Mesendoderm (in vitro differentiated cells): ENCODE measurements at regions not wholly inside any gene's neighbourhood (a gene's known extent, or its start where the extent isn't known, plus 50 kb on each side); places are given as distances from the start of the nearest gene placed in this dataset.
"Not testable (repeated sequence)": the region's sequence is repeated elsewhere in the genome, so short reads cannot be mapped to it uniquely, and the experiment has no call there.

Experiments
- DNase-seq: peaks from one replicate; pipeline ENCODE4 v3.0.0; 2013
- H2AK5ac ChIP-seq: 2 replicates; pipeline ENCODE4 v1.6.1; 2013; ENCODE audit warnings: low read length, inconsistent platforms
- H2BK120ac ChIP-seq: 2 replicates; pipeline ENCODE4 v1.6.1; 2013; ENCODE audit warnings: low read depth, mild to moderate bottlenecking, low read length, moderate library complexity, mixed read lengths
- H2BK15ac ChIP-seq: replicated peaks from 2 replicates; pipeline ENCODE4 v1.6.1; 2013; ENCODE audit warnings: low read depth, mild to moderate bottlenecking, moderate library complexity
- H2BK5ac ChIP-seq: 2 replicates; pipeline ENCODE4 v1.6.1; 2013; ENCODE audit warnings: low read length, inconsistent platforms
- H3K18ac ChIP-seq: 2 replicates; pipeline ENCODE4 v1.6.1; 2013; ENCODE audit warnings: mild to moderate bottlenecking, low read length, mixed read lengths
- H3K23ac ChIP-seq: one replicate; pipeline ENCODE4 v1.6.1; 2013; ENCODE audit warnings: low read length
- H3K27ac ChIP-seq: 2 replicates; pipeline ENCODE4 v1.5.1; 2013; ENCODE audit warnings: low read depth, mild to moderate bottlenecking, inconsistent platforms, low read length, moderate library complexity
- H3K27me3 ChIP-seq: 2 replicates; pipeline ENCODE4 v1.6.1; 2013; ENCODE audit warnings: low read length, control low read depth, mild to moderate bottlenecking, inconsistent platforms; ENCODE audit not compliant: insufficient read depth, poor library complexity
- H3K36me3 ChIP-seq: 2 replicates; pipeline ENCODE4 v1.6.1; 2013; ENCODE audit warnings: low read length, inconsistent platforms; ENCODE audit not compliant: control insufficient read depth, insufficient read depth
- H3K4ac ChIP-seq: one replicate; pipeline ENCODE4 v1.6.1; 2013; ENCODE audit warnings: low read depth, mild to moderate bottlenecking, low read length, moderate library complexity
- H3K4me1 ChIP-seq: 2 replicates; pipeline ENCODE4 v1.6.1; 2013; ENCODE audit warnings: low read depth, low read length, inconsistent platforms; ENCODE audit not compliant: control insufficient read depth
- H3K4me2 ChIP-seq: 2 replicates; pipeline ENCODE4 v1.6.1; 2013; ENCODE audit warnings: low read length
- H3K4me3 ChIP-seq: 2 replicates; pipeline ENCODE4 v1.5.1; 2013; ENCODE audit warnings: mild to moderate bottlenecking, low read length
- H3K56ac ChIP-seq: one replicate; pipeline ENCODE4 v1.6.1; 2013; ENCODE audit warnings: low read length
- H3K79me1 ChIP-seq: 2 replicates; pipeline ENCODE4 v1.6.1; 2013; ENCODE audit warnings: low read length, inconsistent platforms
- H3K79me2 ChIP-seq: 2 replicates; pipeline ENCODE4 v1.6.1; 2013; ENCODE audit warnings: mild to moderate bottlenecking, low read length; ENCODE audit not compliant: control insufficient read depth, insufficient read depth
- H3K9ac ChIP-seq: 2 replicates; pipeline ENCODE4 v1.6.1; 2013; ENCODE audit warnings: low read length, inconsistent platforms
- H4K5ac ChIP-seq: one replicate; pipeline ENCODE4 v1.6.1; 2013; ENCODE audit warnings: low read length
- H4K8ac ChIP-seq: one replicate; pipeline ENCODE4 v1.6.1; 2013; ENCODE audit warnings: low read depth, mild to moderate bottlenecking, control low read depth, low read length, moderate library complexity
- WGBS: extraction: QIAGEN DNeasy Blood & Tissue Kit; methylation state at CpG from one replicate; pipeline ENCODE4 v1.1.7; 2013; ENCODE audit warnings: low lambda C conversion rate, missing lambda C conversion rate; ENCODE audit not compliant: insufficient coverage; ENCODE audit errors: extremely low coverage; 5-methylcytosine and 5-hydroxymethylcytosine counted together

DNA sequence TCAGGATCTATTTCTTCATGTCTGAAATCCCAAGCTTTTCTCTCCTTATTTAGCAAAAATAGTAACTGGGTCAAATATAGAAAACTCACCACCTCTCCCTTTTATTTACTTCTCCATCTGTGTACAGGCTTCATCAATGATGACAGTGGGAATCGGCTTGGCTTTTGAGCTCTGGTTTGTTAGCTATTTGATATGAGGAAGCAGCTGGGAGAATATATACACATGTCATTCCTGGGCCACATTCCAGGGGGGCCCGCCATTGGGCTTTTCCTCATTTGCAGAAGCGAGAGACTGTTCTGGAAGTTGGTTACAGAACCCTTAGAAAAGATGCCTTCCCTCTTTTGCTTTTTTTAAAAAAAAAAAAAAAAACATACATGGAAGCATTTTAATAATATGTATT lies 107.4 kb upstream of the F9 start:
- H3K4ac ChIP-seq = no peak overlapping the region
- no peak overlapping the region for H4K8ac ChIP-seq
- H3K9ac ChIP-seq = no peak overlapping the region
- no peak overlapping the region for H2AK5ac ChIP-seq
- H3K36me3 ChIP-seq = no peaks in the 10 kb centered on the region
- no peaks in the 10 kb centered on the region for H3K27me3 ChIP-seq
- no peak overlapping the region for H3K18ac ChIP-seq
- no peak overlapping the region for H2BK120ac ChIP-seq
- no peak for DNase-seq
- no peaks in the 10 kb centered on the region for H3K79me2 ChIP-seq
- H3K79me1 ChIP-seq = no peaks in the 10 kb centered on the region
- no peak overlapping the region for H2BK5ac ChIP-seq
- H4K5ac ChIP-seq = no peak overlapping the region
- no peak overlapping the region for H3K23ac ChIP-seq
- H3K56ac ChIP-seq = no peak overlapping the region
- H2BK15ac ChIP-seq = no peak overlapping the region
- no peak overlapping the region for H3K4me2 ChIP-seq
- H3K27ac ChIP-seq = no peak overlapping the region
- no peaks in the 10 kb centered on the region for H3K4me1 ChIP-seq
- H3K4me3 ChIP-seq = no peak overlapping the region
- no CpG with 5 or more reads among the region's 3 CpGs for WGBS

DNA sequence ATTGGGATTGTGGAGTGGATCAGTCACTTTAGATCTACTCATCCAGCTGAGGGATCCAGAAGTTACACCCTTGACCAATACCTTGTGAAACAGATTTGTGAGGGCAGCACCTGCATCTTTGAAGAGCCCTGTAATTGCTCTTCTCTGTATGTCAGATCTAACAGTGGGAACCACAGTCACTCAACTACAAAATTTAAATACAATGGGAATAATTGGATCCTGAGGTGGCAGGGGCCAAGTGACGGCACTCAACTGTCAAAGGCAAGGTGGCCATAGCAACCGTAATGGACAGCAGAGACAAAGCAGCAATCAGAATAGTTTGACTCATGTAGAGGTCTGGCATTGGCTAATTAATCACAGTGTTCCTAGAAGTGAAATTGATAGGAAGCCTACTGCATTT lies 132.3 kb upstream of the F9 start:
- WGBS = no CpG with 5 or more reads among the region's 2 CpGs
- not testable (repeated sequence) for H3K18ac ChIP-seq, H3K56ac ChIP-seq, H2BK5ac ChIP-seq, H2BK15ac ChIP-seq, DNase-seq, H3K79me1 ChIP-seq, H3K4me2 ChIP-seq, H3K27me3 ChIP-seq, H3K23ac ChIP-seq, H4K8ac ChIP-seq, H3K79me2 ChIP-seq, H3K9ac ChIP-seq, H3K36me3 ChIP-seq, H2AK5ac ChIP-seq, H3K4me1 ChIP-seq, H2BK120ac ChIP-seq, H3K4ac ChIP-seq, H3K4me3 ChIP-seq, H4K5ac ChIP-seq, H3K27ac ChIP-seq

DNA sequence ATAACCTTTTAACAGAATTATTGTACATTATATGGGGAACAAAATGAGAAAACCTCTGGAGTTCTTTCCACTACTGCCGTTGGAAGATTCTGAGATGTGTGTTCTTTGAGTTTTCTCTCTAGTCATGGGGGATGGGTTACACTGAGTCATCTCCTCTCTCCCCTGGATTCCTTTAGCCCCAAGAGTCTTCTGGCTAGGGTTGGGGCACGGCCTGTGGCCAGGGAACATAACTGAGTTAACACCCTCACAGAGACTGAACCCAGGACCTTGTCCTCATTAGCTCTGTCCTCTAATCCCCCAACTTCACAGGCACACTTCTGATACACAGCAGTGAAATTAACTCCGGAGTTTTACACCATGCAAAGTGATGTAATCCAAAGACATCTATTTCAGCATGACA lies 142.3 kb upstream of the F9 start:
- no peak overlapping the region for H3K27ac ChIP-seq
- no peaks in the 10 kb centered on the region for H3K79me2 ChIP-seq
- H3K4me1 ChIP-seq = no peaks in the 10 kb centered on the region
- H2BK15ac ChIP-seq = no peak overlapping the region
- H3K9ac ChIP-seq = no peak overlapping the region
- no peak overlapping the region for H2BK120ac ChIP-seq
- no peak overlapping the region for H3K18ac ChIP-seq
- no peak overlapping the region for H3K4me2 ChIP-seq
- H3K56ac ChIP-seq = no peak overlapping the region
- WGBS = no CpG with 5 or more reads among the region's 3 CpGs
- H3K27me3 ChIP-seq = no peaks in the 10 kb centered on the region
- H4K8ac ChIP-seq = no peak overlapping the region
- no peaks in the 10 kb centered on the region for H3K36me3 ChIP-seq
- no peak overlapping the region for H3K4ac ChIP-seq
- H2AK5ac ChIP-seq = no peak overlapping the region
- no peak overlapping the region for H3K23ac ChIP-seq
- H3K4me3 ChIP-seq = no peak overlapping the region
- no peaks in the 10 kb centered on the region for H3K79me1 ChIP-seq
- no peak overlapping the region for H2BK5ac ChIP-seq
- peak; percentile 29 for DNase-seq
- H4K5ac ChIP-seq = no peak overlapping the region

GRCh38 chrX:139382529-139382928 lies 148.0 kb upstream of the F9 start:
- Histone ChIP-seq H3K18ac (no peak overlapping the region), H3K23ac (no peak overlapping the region), H3K27me3 (no peaks in the 10 kb centered on the region), H2BK15ac (no peak overlapping the region), H2BK5ac (no peak overlapping the region), H3K4me3 (no peak overlapping the region), H3K36me3 (no peaks in the 10 kb centered on the region), H4K5ac (no peak overlapping the region), H3K4ac (no peak overlapping the region), H3K4me1 (no peaks in the 10 kb centered on the region), H3K4me2 (no peak overlapping the region), H2AK5ac (no peak overlapping the region), H2BK120ac (no peak overlapping the region), H3K79me2 (no peaks in the 10 kb centered on the region), H3K27ac (no peak overlapping the region), H4K8ac (no peak overlapping the region), H3K79me1 (no peaks in the 10 kb centered on the region), H3K9ac (no peak overlapping the region), H3K56ac (no peak overlapping the region)
- no peak for DNase-seq
- WGBS = no CpG with 5 or more reads among the region's 14 CpGs

GRCh38 chrX:139376547-139376946 lies 154.0 kb upstream of the F9 start:
- not testable (repeated sequence) for H3K79me1 ChIP-seq, H2BK5ac ChIP-seq, H3K4me2 ChIP-seq, DNase-seq, H3K4me1 ChIP-seq, H2BK120ac ChIP-seq, H3K23ac ChIP-seq, H3K36me3 ChIP-seq, H2BK15ac ChIP-seq, H4K8ac ChIP-seq, H3K9ac ChIP-seq, H2AK5ac ChIP-seq, H3K27ac ChIP-seq, H3K4me3 ChIP-seq, H3K56ac ChIP-seq, H3K4ac ChIP-seq, H4K5ac ChIP-seq, H3K27me3 ChIP-seq, H3K18ac ChIP-seq, H3K79me2 ChIP-seq
- WGBS = no CpG with 5 or more reads among the region's 3 CpGs

GRCh38 chrX:139360356-139360755 lies 170.2 kb upstream of the F9 start:
- H2AK5ac ChIP-seq = no peak overlapping the region
- no peaks in the 10 kb centered on the region for H3K79me2 ChIP-seq
- no peak overlapping the region for H3K4ac ChIP-seq
- H2BK15ac ChIP-seq = no peak overlapping the region
- no peak overlapping the region for H3K4me2 ChIP-seq
- H3K79me1 ChIP-seq = no peaks in the 10 kb centered on the region
- H3K4me1 ChIP-seq = no peaks in the 10 kb centered on the region
- no peak for DNase-seq
- no peak overlapping the region for H2BK5ac ChIP-seq
- H2BK120ac ChIP-seq = no peak overlapping the region
- no peak overlapping the region for H4K8ac ChIP-seq
- H3K9ac ChIP-seq = no peak overlapping the region
- no peak overlapping the region for H3K23ac ChIP-seq
- H3K4me3 ChIP-seq = no peak overlapping the region
- no peak overlapping the region for H3K18ac ChIP-seq
- no peak overlapping the region for H3K27ac ChIP-seq
- no peaks in the 10 kb centered on the region for H3K36me3 ChIP-seq
- no peak overlapping the region for H3K56ac ChIP-seq
- H3K27me3 ChIP-seq = no peaks in the 10 kb centered on the region
- H4K5ac ChIP-seq = no peak overlapping the region
